AML-193 (cell line): ENCODE measurements at regions not wholly inside any gene's neighbourhood (a gene's known extent, or its start where the extent isn't known, plus 50 kb on each side); places are given as distances from the start of the nearest gene placed in this dataset.

Experiments used
- DNase-seq, 2 experiments: peaks; one replicate each; lab custom pipeline; 2025; lab: John Stamatoyannopoulos, UW

DNA sequence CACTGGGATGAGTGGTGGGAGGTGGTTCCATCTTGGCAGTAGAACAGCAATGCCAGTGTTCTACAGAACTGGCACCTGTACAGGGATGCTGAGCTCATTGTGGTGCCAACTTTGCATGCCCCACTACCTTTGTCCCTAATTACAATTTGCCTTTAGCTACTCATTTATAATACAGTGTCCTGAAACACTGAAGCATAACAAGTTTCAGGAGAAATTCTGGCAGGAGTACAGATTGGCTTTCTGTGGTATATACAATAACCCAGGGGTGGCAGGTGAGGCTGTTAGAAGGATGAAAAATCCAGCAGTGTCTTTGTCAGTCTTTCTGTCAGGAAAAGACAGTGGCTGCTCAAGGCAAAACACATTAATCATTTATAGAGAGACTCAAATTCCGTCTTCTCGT lies 240.3 kb downstream of the FAM76B start:
- DNase-seq, result no peak

DNA sequence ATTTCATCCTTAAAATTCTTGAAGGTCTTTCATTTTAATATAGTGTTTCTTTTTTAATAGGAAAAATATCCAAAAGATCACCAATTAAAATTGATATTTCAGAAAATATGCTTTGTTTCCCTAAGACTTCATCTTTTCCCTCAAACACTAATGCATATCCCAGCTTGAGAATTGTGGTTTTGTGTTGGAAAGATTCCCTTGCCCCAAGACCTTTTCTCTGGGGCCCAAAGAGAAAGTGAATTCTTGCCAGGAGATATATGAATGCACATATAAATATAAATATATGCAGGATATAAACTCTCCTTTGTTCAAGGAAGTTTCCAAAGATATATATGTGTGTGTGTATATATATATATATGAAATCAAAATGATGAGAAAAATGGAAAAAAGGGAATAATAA lies 241.2 kb downstream of the FAM76B start:
- DNase-seq, result no peak

DNA sequence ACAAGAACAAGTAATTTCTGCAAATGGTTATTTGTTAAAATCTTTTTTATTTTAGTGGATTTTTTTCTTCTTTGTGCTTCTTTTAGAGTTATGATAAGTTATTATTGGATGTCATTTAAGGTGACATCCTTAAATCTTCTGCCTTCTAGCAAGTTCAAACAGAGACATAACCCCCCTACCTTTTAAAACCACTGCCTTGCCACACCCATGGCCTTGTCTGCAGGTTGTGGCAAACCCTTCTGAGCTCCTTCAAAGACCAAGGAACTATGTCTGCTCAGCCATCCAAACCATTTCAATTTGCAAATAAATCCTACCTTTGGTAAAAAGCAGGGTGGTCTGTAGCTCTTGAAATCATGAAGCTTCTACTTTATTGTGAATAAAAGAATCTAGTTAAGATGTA lies 241.6 kb downstream of the FAM76B start:
- DNase-seq, result no peak

DNA sequence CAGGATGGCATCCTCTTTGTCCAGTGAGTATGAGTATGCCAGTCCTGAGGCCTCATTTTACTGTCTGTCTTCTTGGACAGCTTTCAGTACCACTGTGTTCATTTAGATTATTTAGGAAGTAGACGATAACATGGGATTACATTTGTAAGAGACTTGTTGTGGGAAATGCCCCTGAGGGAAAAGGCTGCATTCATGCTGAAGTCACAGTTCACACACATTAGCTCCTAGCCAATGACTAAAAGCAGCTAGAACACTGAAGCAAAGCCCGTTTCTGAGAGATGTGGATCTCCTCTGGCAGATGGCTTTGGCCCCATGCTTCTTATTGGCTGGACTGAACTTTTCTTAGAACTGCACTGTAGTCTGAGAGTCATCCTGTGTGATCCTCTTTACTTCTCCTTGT lies 242.4 kb downstream of the FAM76B start:
- no peak for DNase-seq

DNA sequence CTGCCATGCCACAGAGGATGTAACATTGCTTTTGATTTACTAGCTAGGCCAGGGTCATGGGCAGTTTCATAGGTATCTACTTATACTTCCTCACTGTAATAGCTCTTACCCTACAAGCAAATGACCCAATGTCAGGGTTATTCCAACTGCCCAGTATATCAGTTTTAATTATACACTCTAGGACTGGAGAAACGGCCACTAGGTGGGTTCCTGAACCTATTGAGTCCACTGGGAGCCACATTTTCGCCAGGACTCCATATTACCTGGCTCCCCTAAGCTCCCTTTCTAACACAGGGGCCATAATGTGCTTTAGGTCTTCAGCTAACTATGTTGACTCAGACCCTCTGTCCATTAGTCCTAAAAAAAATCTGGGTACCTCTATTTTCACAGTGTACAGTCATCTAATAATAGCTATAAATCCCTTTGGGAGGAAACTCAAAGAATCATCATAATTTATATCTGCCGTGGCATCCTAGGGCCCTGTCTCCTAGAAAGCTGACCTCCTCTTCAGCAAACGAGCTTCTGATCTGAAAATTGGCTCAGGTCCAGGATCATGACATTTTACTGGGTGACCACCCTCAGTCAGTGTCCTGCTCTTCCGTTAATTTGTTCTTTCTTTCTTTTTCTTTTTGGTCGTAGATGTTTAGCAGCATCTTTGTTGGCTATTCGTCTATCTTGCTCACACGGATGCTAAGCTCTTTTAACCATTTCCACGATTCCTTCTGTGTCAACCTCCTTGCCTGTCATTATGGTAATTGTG lies 244.3 kb downstream of the FAM76B start:
- DNase-seq, result no peak

DNA sequence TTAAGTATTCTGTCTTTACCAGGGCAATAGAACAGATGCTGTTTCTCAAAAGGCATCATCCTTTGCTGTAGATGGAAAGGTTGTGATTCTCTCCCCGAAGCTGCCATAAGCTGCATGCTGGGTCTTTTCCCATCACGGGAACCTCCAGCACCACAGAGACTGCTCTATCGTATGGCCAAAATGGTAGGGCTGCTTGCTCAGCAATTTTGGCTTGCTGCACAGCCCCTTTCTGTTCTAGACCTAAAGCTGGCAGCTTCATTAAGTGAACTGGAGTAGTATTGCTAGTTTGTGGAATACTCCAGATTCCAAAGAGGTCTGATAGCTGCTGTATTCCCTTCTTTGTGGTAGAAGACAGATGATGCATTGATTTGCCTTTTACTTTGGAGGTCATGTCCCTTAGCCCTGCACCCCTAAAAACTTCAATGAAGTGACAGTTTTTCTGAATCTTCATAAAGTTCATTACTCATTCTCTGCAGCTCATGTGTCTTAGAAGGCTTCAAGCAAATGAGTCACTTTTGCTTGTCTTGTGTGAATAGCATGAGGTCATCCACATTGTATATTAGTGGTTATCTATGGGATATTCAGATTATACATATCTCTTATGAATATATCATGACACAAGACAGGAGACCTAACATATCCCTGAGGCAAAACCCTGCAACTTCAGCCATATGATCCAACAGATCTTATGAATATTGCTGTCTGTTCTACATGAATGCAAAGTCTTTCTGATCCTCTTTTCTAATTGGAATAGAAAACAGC lies 245.3 kb downstream of the FAM76B start:
- no peak for DNase-seq

DNA sequence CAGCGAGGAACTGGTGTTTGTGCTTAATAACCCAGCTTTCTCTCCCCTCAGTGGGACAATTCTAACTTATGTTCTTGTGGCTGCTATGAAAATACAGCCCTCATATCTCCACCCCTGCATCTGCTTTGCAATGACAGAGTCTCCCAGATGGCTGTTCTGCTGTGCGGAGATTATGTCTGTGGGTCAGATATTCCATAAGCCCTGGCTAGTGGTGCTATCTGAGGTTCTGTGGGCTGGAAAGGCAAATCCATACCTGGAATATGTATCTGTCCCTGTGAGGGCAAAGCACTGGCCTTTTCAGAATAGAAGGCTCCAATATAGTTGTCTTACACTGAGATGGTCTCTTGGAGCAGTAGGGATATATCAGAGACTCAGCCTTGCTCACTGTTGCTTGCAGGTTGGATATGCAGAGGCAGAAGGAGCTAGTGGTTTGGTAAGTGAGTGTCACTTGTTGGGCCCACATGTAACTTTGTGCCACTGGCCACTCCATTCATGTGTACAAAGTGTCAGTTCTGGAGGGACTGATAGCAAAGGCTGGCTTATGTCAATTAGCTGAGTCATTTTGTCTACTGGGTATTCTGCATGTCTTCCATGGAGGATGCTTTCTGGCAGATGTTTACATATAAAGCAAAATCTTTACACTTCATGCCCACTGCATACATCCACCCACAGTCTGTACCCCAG lies 246.6 kb downstream of the FAM76B start:
- DNase-seq, result no peak

DNA sequence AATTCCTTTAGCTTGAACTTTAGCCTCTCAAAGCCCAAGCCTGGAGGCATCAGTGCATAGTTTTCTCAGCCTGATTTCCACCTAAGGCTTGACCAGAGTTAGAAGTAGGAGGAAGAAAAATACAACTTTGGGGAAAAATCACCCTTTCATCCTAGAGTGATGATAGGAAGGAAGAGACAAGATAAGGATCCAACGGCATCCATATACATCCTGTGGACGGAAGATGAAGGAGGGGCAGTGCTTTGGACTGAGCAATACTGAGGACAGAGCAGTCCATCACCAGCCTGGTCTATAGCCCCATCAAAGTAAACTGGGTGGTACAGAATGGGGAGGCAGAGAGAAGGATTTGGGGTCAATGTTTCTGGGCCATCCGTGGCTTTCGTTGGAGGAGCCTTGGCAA lies 247.9 kb downstream of the FAM76B start:
- DNase-seq, result no peak

DNA sequence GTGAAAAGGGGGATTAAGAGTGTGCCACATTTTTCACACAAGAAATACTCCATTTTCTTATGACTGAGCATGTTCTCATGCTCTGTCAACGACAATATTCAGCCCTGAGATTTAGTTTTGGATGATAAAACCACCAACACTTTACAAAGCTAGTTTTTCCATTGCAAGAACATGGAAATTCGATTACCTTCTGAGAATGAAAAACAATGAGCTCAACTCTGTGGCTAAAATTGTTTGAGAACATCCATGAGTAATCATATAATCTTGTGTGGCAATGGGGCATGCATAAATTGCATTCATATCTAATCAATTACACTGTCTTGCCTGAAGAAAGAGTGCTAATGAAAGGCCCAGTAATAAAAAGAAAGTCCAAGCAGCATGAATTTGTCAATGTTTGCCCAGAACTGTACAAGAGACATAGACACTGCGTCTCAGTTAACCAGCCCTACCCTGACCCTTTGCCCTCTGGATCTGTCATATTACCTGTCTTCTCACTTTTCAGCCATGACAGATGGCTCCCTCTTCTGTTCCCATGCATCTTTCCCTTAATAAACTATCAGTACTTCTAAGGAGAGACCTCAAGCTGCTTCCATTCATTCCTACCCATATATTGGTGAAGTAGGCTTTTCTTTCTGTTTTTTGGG lies 253.4 kb downstream of the FAM76B start:
- no peak for DNase-seq

DNA sequence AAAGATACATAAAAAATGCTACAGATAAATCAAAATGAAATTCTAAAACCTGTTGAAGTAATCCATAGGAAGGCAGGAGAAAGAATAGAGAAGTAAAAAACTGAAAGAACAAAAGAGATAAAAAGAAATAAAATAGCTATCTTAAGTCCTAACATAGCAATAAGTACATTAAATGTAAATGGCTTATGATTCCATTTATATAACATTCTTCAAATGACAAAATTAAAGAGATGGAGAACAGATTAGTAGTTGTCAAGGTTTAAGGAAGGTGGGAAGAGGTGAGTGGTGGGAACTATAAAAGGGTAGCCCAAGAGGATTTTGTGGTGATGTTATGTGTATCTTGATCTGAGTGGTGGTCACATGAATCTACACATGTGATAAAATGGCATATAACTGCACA lies 254.8 kb downstream of the FAM76B start:
- no peak for DNase-seq

DNA sequence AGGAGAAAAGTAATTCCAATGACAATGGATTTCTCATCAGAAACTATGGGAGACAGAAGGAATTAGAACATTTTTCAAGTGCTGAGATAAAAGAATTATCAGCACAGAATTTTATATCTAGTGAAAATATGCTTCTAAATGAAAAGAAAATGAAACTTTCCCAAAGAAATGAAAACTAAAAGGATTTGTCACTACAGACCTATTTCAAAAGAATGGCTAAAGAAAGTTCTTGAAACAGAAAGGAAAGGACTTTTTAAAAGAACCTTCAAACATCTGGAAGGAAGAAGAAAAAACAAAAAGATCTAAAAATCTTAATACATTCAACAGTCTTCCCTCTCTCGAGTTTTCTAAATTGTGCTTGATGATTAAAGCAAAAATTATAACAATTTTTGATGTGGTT lies 255.4 kb downstream of the FAM76B start:
- no peak for DNase-seq

DNA sequence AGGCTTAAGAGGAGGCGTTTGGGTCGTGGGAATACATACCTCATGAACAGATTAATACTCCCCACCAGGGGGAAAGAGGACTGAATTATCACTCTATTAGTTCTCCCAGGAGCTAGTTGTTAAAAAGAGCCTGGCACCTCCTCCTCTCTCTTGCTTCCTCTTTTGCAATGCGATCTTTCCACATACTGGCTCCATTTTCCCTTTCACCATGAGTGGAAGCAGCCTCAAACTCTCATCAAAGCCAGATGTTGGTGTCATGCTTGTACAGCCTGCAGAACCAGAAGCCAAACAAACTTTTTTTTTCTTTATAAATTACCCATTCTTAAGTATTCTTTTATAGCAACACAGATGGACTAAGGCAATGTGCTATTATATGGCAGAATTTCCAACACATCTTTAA lies 258.5 kb downstream of the FAM76B start:
- DNase-seq, result peak; percentile 67 to 79

DNA sequence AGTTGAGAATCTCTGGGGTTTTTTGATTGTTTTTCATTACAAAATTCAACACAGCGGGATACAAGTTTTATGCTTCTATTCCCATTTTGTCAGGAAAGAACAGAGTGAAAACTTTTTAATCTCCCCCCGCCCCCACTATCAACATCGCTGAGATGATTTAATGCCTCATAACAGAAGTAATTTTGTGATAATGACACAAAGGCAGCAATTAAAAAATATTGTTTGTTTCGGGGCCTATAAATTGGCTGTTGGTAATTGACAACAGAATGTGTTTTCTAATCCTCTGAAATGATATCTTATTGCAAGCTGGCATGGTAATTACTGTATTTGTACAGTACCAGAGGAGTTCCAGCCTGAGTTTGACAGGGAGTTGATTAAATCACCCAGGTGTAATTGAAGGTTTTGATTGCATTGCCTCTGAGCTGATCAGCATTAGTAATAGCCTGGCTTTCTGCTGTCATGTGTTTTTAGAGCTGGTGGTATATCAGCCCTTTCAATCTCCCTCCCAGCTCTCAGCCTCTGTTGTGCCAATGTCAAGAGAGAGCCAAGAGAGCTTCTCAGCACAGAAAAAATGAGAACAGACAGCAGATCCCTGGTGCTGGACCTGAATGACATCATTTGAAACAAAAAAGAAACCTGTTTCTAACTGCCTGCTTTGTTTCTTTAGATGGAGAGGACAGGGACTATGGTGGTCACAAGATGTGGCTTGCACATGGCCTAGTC lies 265.1 kb downstream of the FAM76B start:
- no peak for DNase-seq

DNA sequence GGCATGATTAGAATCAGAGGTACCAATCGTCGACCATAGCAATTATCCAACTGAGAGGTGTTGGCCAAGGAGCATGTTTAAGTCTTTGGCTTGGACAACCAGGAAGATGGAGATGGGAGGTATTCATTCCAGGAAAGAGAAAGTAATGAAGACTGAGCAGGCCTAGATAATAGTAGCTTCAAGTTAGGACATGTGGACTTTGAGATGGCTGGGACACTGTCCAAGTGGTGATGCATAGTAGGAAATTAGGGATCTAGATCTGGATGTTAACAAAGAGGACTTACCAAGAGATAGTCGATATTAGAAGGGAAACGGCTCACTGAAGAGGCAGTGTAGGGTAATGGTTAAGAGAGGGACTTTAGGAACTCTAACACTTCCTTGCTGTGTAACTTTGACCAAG lies 266.7 kb downstream of the FAM76B start:
- DNase-seq, result no peak

DNA sequence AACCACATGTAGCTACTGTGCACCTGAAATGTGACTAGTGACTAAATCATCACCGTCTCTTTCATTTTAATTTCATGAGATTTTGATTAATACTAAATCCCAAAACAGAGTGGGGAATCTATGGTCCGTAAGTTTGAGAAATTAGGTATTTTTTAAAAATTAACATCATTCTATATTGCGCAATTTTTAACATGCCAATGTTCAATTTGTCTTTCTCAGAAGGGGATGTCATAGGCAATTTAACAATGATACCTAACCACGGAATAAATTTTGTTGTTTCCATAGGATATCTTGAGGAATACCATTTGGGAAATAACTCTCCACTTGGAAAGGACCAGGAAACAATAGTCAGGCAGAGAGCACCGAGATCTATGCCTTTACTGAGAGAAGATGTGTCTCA lies 267.7 kb downstream of the FAM76B start:
- DNase-seq, result no peak

DNA sequence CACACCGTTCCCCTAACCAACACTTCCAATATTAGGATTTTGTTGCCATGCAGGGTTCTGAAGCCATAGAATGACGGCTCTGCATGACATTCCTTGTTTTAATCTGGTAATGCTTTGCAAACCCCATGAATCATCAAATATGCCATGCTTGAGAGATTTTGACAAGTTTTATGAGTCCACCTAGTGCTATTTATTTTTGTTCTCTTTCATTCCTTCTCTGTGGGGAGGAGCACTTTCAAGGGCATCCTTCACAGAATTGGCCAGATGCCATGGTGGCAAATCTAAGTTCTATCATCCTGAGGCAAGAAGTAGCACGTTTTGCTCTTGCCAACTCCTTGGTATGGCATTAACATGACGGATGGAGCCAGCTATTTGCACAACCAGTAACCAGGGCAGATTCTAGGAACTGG lies 268.4 kb downstream of the FAM76B start:
- DNase-seq, result no peak

DNA sequence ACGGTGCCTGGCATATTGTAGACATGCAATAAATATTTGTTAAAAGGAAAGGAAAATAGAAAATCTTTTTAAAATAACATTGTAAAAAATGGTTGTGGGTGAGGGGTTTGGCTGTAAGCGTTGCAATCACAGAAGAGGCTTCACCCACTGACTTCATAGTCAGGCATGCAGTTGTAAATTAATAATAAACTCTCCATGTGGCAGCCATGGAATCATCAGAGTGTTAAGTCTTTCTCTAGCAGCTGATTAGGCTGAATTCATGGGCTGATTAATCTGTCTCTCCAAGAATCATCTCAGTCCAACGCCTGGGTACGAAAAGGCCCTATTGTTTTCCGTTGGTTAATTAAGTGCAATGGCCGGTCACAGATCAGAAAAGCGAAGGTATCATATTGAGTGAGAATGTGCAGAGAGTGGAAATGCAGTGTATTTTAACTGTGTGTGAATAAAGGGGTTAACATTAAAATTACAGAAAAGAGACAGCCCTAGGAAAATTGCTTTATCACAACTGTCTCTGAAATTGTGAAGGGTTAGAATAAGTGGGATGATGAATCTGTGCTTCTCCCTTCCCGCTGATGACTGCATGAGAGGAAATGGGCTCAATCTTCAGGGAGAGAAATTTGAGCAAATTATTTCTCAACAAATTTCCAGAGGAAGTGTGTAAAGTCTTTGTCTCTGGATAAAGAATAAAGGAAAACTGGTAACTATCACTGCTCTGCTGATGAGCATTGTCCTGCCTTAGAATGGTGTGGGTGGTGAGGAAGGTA lies 269.0 kb downstream of the FAM76B start:
- DNase-seq, result no peak

DNA sequence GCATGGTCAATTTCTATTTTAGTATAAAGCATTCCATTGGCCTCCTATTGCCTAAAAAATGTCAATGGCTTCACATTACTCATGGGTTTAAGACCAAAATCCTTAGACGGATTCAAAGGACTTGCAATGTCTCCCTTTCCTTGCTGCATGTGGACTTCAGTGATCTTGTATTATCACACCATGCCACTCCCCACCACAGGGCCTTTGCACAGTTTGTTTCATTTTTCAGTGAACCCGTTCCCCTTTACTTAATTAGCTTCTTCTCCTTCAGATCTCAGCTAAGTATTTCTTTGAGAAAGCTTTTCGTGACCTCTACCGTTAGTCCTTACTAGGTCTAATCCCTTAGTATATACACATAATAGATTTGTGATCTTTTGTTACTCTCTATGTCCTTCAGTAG lies 269.7 kb downstream of the FAM76B start:
- DNase-seq, result no peak

DNA sequence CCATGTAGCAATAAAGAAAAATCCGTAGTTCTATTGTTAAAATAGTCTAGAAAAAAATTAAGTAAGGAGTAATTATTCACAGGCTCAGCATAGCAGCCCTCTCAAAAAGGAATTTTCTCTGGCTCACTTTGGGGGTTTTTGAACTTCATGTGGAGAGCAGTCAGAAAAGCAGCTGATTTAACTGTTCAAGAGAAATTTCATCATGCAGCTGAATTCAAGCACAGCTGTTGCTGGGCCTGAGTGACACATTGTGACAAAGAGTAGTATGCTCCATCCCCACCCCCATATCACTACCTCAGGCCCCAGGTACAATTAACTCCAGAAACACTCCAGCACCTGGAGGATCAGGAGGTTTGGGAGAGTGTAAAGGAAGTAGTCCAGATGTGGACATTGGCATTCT lies 272.1 kb downstream of the FAM76B start:
- DNase-seq, result no peak

DNA sequence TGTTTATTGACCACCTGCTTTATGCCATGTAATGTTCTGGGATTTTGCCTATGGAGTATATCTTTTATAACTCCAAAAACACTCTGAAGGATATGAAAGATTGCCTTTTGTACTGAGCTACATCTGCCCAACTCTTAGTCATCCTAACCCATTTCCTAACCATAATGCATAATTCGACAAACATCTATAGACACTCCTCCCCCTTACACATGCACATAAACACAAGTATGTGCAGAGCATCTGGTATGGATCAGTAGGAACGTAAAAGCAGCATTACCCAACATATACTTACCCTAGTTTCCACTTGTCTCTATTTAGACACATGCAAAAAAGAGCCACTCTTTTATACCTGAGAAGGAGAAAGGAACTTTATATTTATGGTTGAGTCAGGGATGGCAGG lies 272.8 kb downstream of the FAM76B start:
- DNase-seq, result no peak

DNA sequence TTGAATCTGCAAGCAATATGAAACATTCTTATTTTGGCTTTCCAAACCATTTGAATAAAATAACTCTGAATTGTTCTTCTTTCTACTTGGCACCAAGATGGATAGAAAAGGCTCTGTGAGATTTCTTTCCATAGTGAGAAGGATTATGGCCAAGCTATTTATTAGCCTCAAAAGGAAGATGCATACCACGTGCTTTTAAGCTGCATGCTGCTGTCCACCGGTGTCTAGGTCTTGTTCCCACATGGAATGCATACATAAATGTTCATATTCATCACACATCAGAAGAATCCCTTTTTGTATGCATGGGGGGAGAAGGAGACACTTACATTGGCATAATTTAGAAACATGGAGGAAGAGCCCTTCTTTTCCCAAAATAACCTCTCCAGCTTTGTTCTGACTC lies 273.4 kb downstream of the FAM76B start:
- no peak for DNase-seq
